Spleen (tissue), 7 donors: ENCODE measurements at regions not wholly inside any gene's neighbourhood (a gene's known extent, or its start where the extent isn't known, plus 50 kb on each side); places are given as distances from the start of the nearest gene placed in this dataset.

Experiments used
- POLR2A ChIP-seq, 3 donors: fragments of 450-650 bp; IDR thresholded peaks; one replicate each; pipeline ENCODE4 v1.5.1; 2017; ENCODE audit warnings: antibody characterized with exemption in 3 of 3, mild to moderate bottlenecking in 1 of 3
- POLR2AphosphoS5 ChIP-seq, 3 donors: sonication (generic); formaldehyde crosslinking; IDR thresholded peaks; one replicate each; pipeline ENCODE4 v1.5.1; 2017; ENCODE audit warnings: antibody characterized with exemption in 3 of 3
- TF ChIP-seq, protein P1 (sequence below), 11 experiments: fragments of 200-600 bp in 7 of 11; fragments of 450-650 bp in 4 of 11; sonication (generic) in 4 of 11; IDR thresholded peaks in 8 of 11; conservative IDR thresholded peaks in 3 of 11; 1 replicate in 7 of 11; 2 replicates in 4 of 11; pipeline versions ENCODE4 v1.4.0 to v1.8.0; 2016 to 2021; ENCODE audit warnings: antibody characterized with exemption in 11 of 11, inconsistent platforms in 4 of 11, mild to moderate bottlenecking in 1 of 11
- donor health status: DM: no; HTN: no; CAD: no; lungs with moderate emphysema.
- donor health status: DM: no; HTN: no; CAD: no.
- donor health status: DM: no; HTN: no; CAD: no.

DNA sequence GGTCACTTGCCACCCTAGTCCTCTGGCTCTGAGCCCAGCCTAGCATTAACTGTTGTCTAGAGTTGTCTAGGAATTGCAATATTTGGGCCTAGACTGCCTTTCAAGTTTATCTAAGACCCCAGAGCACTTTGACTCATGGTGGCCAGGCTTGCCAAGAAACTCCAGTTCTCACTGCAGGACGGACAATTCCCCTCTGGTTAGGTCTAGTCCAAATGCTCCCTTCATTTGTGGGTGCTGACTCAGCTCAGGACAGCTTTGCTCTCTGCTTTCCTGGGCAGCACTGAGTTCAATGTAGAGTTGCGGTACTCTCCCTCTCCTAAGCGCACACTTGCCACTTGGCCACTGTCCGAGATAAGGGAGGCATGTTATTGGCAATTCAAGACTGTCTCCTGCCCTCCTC lies 619.4 kb downstream of the TLE1 start:
- TF ChIP-seq, protein P1, sequence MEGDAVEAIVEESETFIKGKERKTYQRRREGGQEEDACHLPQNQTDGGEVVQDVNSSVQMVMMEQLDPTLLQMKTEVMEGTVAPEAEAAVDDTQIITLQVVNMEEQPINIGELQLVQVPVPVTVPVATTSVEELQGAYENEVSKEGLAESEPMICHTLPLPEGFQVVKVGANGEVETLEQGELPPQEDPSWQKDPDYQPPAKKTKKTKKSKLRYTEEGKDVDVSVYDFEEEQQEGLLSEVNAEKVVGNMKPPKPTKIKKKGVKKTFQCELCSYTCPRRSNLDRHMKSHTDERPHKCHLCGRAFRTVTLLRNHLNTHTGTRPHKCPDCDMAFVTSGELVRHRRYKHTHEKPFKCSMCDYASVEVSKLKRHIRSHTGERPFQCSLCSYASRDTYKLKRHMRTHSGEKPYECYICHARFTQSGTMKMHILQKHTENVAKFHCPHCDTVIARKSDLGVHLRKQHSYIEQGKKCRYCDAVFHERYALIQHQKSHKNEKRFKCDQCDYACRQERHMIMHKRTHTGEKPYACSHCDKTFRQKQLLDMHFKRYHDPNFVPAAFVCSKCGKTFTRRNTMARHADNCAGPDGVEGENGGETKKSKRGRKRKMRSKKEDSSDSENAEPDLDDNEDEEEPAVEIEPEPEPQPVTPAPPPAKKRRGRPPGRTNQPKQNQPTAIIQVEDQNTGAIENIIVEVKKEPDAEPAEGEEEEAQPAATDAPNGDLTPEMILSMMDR (IDR thresholded peaks at IDR 0.05 in 8 of 11, conservative IDR thresholded peaks at IDR 0.05 in 3 of 11), result no peak
- TF ChIP-seq POLR2A (IDR thresholded peaks at IDR 0.05) (no peak), POLR2AphosphoS5 (IDR thresholded peaks at IDR 0.05) (no peak)
